SU-DHL-6 (cell line): ENCODE measurements at regions not wholly inside any gene's neighbourhood (a gene's known extent, or its start where the extent isn't known, plus 50 kb on each side); places are given as distances from the start of the nearest gene placed in this dataset.

Source experiments
- H2AFZ ChIP-seq: fragments of 200-600 bp; sonication (generic); 2 replicates; pipeline ENCODE4 v1.6.1; 2014; ENCODE audit warnings: low read depth, mild to moderate bottlenecking, moderate library complexity, mixed read lengths, antibody characterized with exemption, low read length; ENCODE audit not compliant: severe bottlenecking
- H3F3A ChIP-seq: fragments of 200-600 bp; shearing (Covaris generic); 2 replicates; pipeline ENCODE4 v1.6.0; 2016; ENCODE audit warnings: antibody characterized with exemption, mild to moderate bottlenecking; ENCODE audit not compliant: insufficient read depth
- H3K27ac ChIP-seq: fragments of 200-600 bp; sonication (generic); 2 replicates; pipeline ENCODE4 v1.5.1; 2016; ENCODE audit warnings: low read depth, mild to moderate bottlenecking, low read length, moderate library complexity, mixed read lengths
- H3K27me3 ChIP-seq: fragments of 200-600 bp; sonication (generic), shearing (Covaris generic); 2 replicates; pipeline ENCODE4 v1.6.0; 2014; ENCODE audit warnings: mild to moderate bottlenecking, low read length
- H3K36me3 ChIP-seq: fragments of 200-600 bp; sonication (generic); 2 replicates; pipeline ENCODE4 v1.6.1; 2014; ENCODE audit warnings: mild to moderate bottlenecking, low read length, mixed read lengths
- H3K4me2 ChIP-seq: fragments of 300-600, 200-600 bp; shearing (Covaris generic), sonication (generic); 2 replicates; pipeline ENCODE4 v1.6.0; 2014; ENCODE audit warnings: low read length, low read depth, mild to moderate bottlenecking; ENCODE audit not compliant: poor library complexity, severe bottlenecking
- H3K4me3 ChIP-seq: fragments of 200-600 bp; sonication (generic); 2 replicates; pipeline ENCODE4 v1.5.1; 2014; ENCODE audit warnings: antibody characterized with exemption, low read length, mild to moderate bottlenecking, mixed read lengths; ENCODE audit not compliant: insufficient read depth, poor library complexity, severe bottlenecking
- H3K79me2 ChIP-seq: fragments of 200-600 bp; sonication (generic); 2 replicates; pipeline ENCODE4 v1.6.1; 2014; ENCODE audit warnings: mild to moderate bottlenecking, low read length, moderate library complexity; ENCODE audit not compliant: insufficient read depth
- H3K9ac ChIP-seq: fragments of 200-600 bp; sonication (generic); 2 replicates; pipeline ENCODE4 v1.7.0; 2014; ENCODE audit warnings: mild to moderate bottlenecking, low read length
- H3K9me2 ChIP-seq: fragments of 200-600 bp; sonication (generic); replicated peaks from 2 replicates; pipeline ENCODE4 v1.6.1; 2014; ENCODE audit warnings: low read length; ENCODE audit not compliant: insufficient read depth
- H3K9me3 ChIP-seq: fragments of 200-600 bp; sonication (generic); 2 replicates; pipeline ENCODE4 v1.6.1; 2014; ENCODE audit warnings: low read length, mixed read lengths; ENCODE audit not compliant: insufficient read depth
- H4K20me1 ChIP-seq: fragments of 200-600 bp; sonication (generic); 2 replicates; pipeline ENCODE4 v1.6.1; 2014; ENCODE audit warnings: low read depth, mild to moderate bottlenecking, antibody characterized with exemption, low read length, moderate library complexity, mixed read lengths
- EZH2phosphoT487 ChIP-seq: fragments of 200-600 bp; sonication (generic), shearing (Covaris generic); conservative IDR thresholded peaks from 2 replicates; pipeline ENCODE4 v1.6.1; 2018; ENCODE audit warnings: mild to moderate bottlenecking, antibody characterized with exemption, low read length, moderate library complexity, mixed read lengths
- TF ChIP-seq, protein P1 (sequence below): fragments of 200-600 bp; sonication (generic); IDR thresholded peaks from one replicate; pipeline ENCODE4 v1.5.1; 2017; ENCODE audit warnings: antibody characterized with exemption, mild to moderate bottlenecking, low read length, moderate library complexity; ENCODE audit not compliant: insufficient read depth, poor library complexity, severe bottlenecking

- no peak overlapping the region for H3K9ac ChIP-seq
- TF ChIP-seq, protein P1, sequence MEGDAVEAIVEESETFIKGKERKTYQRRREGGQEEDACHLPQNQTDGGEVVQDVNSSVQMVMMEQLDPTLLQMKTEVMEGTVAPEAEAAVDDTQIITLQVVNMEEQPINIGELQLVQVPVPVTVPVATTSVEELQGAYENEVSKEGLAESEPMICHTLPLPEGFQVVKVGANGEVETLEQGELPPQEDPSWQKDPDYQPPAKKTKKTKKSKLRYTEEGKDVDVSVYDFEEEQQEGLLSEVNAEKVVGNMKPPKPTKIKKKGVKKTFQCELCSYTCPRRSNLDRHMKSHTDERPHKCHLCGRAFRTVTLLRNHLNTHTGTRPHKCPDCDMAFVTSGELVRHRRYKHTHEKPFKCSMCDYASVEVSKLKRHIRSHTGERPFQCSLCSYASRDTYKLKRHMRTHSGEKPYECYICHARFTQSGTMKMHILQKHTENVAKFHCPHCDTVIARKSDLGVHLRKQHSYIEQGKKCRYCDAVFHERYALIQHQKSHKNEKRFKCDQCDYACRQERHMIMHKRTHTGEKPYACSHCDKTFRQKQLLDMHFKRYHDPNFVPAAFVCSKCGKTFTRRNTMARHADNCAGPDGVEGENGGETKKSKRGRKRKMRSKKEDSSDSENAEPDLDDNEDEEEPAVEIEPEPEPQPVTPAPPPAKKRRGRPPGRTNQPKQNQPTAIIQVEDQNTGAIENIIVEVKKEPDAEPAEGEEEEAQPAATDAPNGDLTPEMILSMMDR = no peak
- TF ChIP-seq EZH2phosphoT487 = no peak
- no peaks in the 10 kb centered on the region for H3K79me2 ChIP-seq
- H3K4me3 ChIP-seq = no peak overlapping the region
- no peak overlapping the region for H2AFZ ChIP-seq
- H3K36me3 ChIP-seq = no peaks in the 10 kb centered on the region
- no peak overlapping the region for H3K4me2 ChIP-seq
- H3K27ac ChIP-seq = no peak overlapping the region
- H3K27me3 ChIP-seq = no peaks in the 10 kb centered on the region
- no peaks in the 10 kb centered on the region for H3F3A ChIP-seq
- no peaks in the 10 kb centered on the region for H3K9me2 ChIP-seq
- no peaks in the 10 kb centered on the region for H3K9me3 ChIP-seq
- H4K20me1 ChIP-seq = no peaks in the 10 kb centered on the region
These were observed 92.7 kb upstream of the SNTG2 start for GRCh38 chr2:857937-858336.

DNA sequence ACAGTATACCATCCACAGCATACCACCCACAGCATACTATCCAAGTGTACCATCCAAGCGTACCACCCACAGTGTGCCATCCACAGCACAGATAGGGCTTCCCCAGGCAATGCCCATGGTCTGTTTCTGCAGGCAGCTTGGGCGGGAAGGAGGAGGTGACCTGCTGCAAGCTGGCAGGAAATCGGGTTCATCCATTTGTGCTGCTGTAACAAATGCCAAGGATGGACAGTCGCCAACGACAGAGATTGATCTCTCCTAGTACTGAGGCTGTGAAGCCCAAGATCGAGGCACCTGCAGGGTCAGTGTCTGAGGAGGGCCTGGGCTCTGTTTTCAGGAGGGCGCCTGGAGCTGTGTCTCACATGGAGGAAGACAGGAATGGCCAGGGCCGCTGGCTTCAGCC is 93.6 kb upstream of the SNTG2 start:
- Histone ChIP-seq H3K27ac (no peak overlapping the region), H2AFZ (no peak overlapping the region), H3K9me3 (no peaks in the 10 kb centered on the region), H3K9me2 (no peaks in the 10 kb centered on the region), H3K4me2 (no peak overlapping the region), H3K27me3 (no peaks in the 10 kb centered on the region), H3K36me3 (no peaks in the 10 kb centered on the region), H3K4me3 (no peak overlapping the region), H3K79me2 (no peaks in the 10 kb centered on the region), H4K20me1 (no peaks in the 10 kb centered on the region), H3F3A (no peaks in the 10 kb centered on the region), H3K9ac (no peak overlapping the region)
- no peak for TF ChIP-seq EZH2phosphoT487
- TF ChIP-seq, protein P1 = no peak

- no peaks in the 10 kb centered on the region for H3K9me2 ChIP-seq
- no peaks in the 10 kb centered on the region for H3K79me2 ChIP-seq
- no peaks in the 10 kb centered on the region for H3K27me3 ChIP-seq
- no peaks in the 10 kb centered on the region for H3K36me3 ChIP-seq
- no peaks in the 10 kb centered on the region for H3F3A ChIP-seq
- no peaks in the 10 kb centered on the region for H3K9me3 ChIP-seq
- no peak overlapping the region for H3K9ac ChIP-seq
- H3K27ac ChIP-seq = no peak overlapping the region
- H3K4me3 ChIP-seq = no peak overlapping the region
- no peak overlapping the region for H3K4me2 ChIP-seq
- H2AFZ ChIP-seq = no peak overlapping the region
- TF ChIP-seq, protein P1 = no peak
- no peak for TF ChIP-seq EZH2phosphoT487
- no peaks in the 10 kb centered on the region for H4K20me1 ChIP-seq
These were observed 94.2 kb upstream of the SNTG2 start for GRCh38 chr2:856456-856855.
